PC-9 (cell line): ENCODE measurements at regions not wholly inside any gene's neighbourhood (a gene's known extent, or its start where the extent isn't known, plus 50 kb on each side); places are given as distances from the start of the nearest gene placed in this dataset.

Source experiments
- CTCF ChIP-seq: fragments of 200-600 bp; sonication (generic); conservative IDR thresholded peaks from 2 replicates; pipeline ENCODE4 v1.6.1; 2017; ENCODE audit warnings: mixed run types, antibody characterized with exemption, mild to moderate bottlenecking, moderate library complexity
- EZH2 ChIP-seq: fragments of 200-600 bp; sonication (generic); IDR thresholded peaks from 2 replicates; pipeline ENCODE4 v1.8.0; 2017; ENCODE audit warnings: antibody characterized with exemption, low read depth

GRCh38 chr9:119938871-119939270, 569.6 kb upstream of the BRINP1 start:
- TF ChIP-seq CTCF (no peak), EZH2 (no peak)
